IMR-90 (cell line): ENCODE measurements at regions not wholly inside any gene's neighbourhood (a gene's known extent, or its start where the extent isn't known, plus 50 kb on each side); places are given as distances from the start of the nearest gene placed in this dataset.

Experiments used
- ATAC-seq: fragments of 200-7000 bp; cut with Tn5 transposase; 2 replicates; pipeline ENCODE4 v1.9.1; 2020; ENCODE audit warnings: low read depth, mild to moderate bottlenecking, moderate library complexity
- BruUV-seq: library from RNA; stranded (reverse); fragments of 400-500 nt; replicated peaks from 2 replicates; lab custom pipeline; 2021; lab: Mats Ljungman, UMichigan
- CTCF ChIA-PET: fragments of 300-600 bp; formaldehyde crosslinking; extraction: SDS; loops from one replicate; lab custom pipeline; 2021; ENCODE audit warnings: antibody characterized with exemption; lab: Yijun Ruan, JAX
- POLR2A ChIA-PET: fragments of 300-600 bp; sonication (Branson Sonifier 250); formaldehyde crosslinking; loops from one replicate; lab custom pipeline; 2022; ENCODE audit warnings: antibody characterized with exemption; ENCODE audit not compliant: unreplicated experiment; lab: Charles Lee
- DNase-seq: peaks from one replicate; pipeline ENCODE4 v3.0.0; 2013
- H2AFZ ChIP-seq: replicated peaks from 2 replicates; pipeline ENCODE3; 2013; ENCODE audit warnings: low read length, mild to moderate bottlenecking; ENCODE audit not compliant: poor library complexity
- H2AK5ac ChIP-seq: 2 replicates; pipeline ENCODE4 v1.6.1; 2013; ENCODE audit warnings: low read depth, low read length, inconsistent platforms
- H2AK9ac ChIP-seq: replicated peaks from 2 replicates; pipeline ENCODE3; 2013; ENCODE audit warnings: mild to moderate bottlenecking, low read depth, low read length, moderate library complexity; ENCODE audit not compliant: poor library complexity
- H2BK120ac ChIP-seq: 2 replicates; pipeline ENCODE4 v1.6.1; 2013; ENCODE audit warnings: low read depth, low read length, inconsistent platforms
- H2BK15ac ChIP-seq: 3 replicates; pipeline ENCODE4 v1.6.1; 2013; ENCODE audit warnings: low read depth, low read length, inconsistent platforms
- H2BK20ac ChIP-seq: 2 replicates; pipeline ENCODE4 v1.6.1; 2013; ENCODE audit warnings: low read depth, mild to moderate bottlenecking, inconsistent platforms, low read length, moderate library complexity
- H2BK5ac ChIP-seq: 2 replicates; pipeline ENCODE4 v1.6.1; 2013; ENCODE audit warnings: mild to moderate bottlenecking, low read depth, low read length, inconsistent platforms; ENCODE audit not compliant: poor library complexity, severe bottlenecking
- H3K14ac ChIP-seq: replicated peaks from 2 replicates; pipeline ENCODE4 v1.6.1; 2013; ENCODE audit warnings: low read depth, low read length, inconsistent platforms
- H3K18ac ChIP-seq: 2 replicates; pipeline ENCODE4 v1.6.1; 2013; ENCODE audit warnings: low read depth, low read length, control low read depth
- H3K23ac ChIP-seq: 2 replicates; pipeline ENCODE4 v1.6.1; 2013; ENCODE audit warnings: low read depth, low read length, inconsistent platforms
- H3K27ac ChIP-seq: 2 replicates; pipeline ENCODE4 v1.5.1; 2013; ENCODE audit warnings: mild to moderate bottlenecking, control low read depth, low read length; ENCODE audit not compliant: insufficient read depth
- H3K27me3 ChIP-seq: 2 replicates; pipeline ENCODE4 v1.6.1; 2013; ENCODE audit warnings: low read length; ENCODE audit not compliant: control insufficient read depth, insufficient read depth
- H3K36me3 ChIP-seq: 2 replicates; pipeline ENCODE4 v1.6.1; 2013; ENCODE audit warnings: low read length, mixed read lengths; ENCODE audit not compliant: control insufficient read depth, insufficient read depth
- H3K4ac ChIP-seq: 2 replicates; pipeline ENCODE4 v1.6.1; 2013; ENCODE audit warnings: low read depth, low read length, inconsistent platforms
- H3K4me1 ChIP-seq: 2 replicates; pipeline ENCODE4 v1.6.1; 2013; ENCODE audit warnings: low read length, mixed read lengths; ENCODE audit not compliant: control insufficient read depth, insufficient read depth
- H3K4me2 ChIP-seq: 2 replicates; pipeline ENCODE4 v1.6.1; 2013; ENCODE audit warnings: low read depth, mild to moderate bottlenecking, control low read depth, low read length, moderate library complexity
- H3K4me3 ChIP-seq: 2 replicates; pipeline ENCODE4 v1.5.1; 2013; ENCODE audit warnings: low read depth, mild to moderate bottlenecking, control low read depth, low read length, moderate library complexity; ENCODE audit not compliant: insufficient read depth
- H3K56ac ChIP-seq: 2 replicates; pipeline ENCODE4 v1.6.1; 2013; ENCODE audit warnings: low read length, inconsistent platforms; ENCODE audit not compliant: insufficient read depth; ENCODE audit errors: extremely low read depth
- H3K79me1 ChIP-seq, 2 experiments: 2 replicates each; pipeline ENCODE4 v1.6.1; 2013; ENCODE audit warnings: low read length in 2 of 2, inconsistent platforms in 1 of 2, low read depth in 1 of 2
- H3K9ac ChIP-seq: 2 replicates; pipeline ENCODE4 v1.6.1; 2013; ENCODE audit warnings: low read depth, low read length, control low read depth
- H3K9me1 ChIP-seq: 2 replicates; pipeline ENCODE4 v1.6.1; 2013; ENCODE audit warnings: low read length, inconsistent platforms; ENCODE audit not compliant: insufficient read depth
- H3K9me3 ChIP-seq: 2 replicates; pipeline ENCODE4 v1.6.1; 2013; ENCODE audit warnings: low read length; ENCODE audit not compliant: control insufficient read depth, insufficient read depth
- H4K20me1 ChIP-seq: 2 replicates; pipeline ENCODE4 v1.6.1; 2013; ENCODE audit warnings: low read length, inconsistent platforms; ENCODE audit not compliant: insufficient read depth
- H4K5ac ChIP-seq: 2 replicates; pipeline ENCODE4 v1.6.1; 2013; ENCODE audit warnings: mild to moderate bottlenecking, low read depth, low read length, control low read depth
- H4K8ac ChIP-seq, 2 experiments: 2 replicates each; pipeline ENCODE4 v1.6.1; 2013; ENCODE audit warnings: low read depth in 2 of 2, low read length in 2 of 2, control low read depth in 1 of 2, inconsistent platforms in 1 of 2
- H4K91ac ChIP-seq: 2 replicates; pipeline ENCODE4 v1.6.1; 2013; ENCODE audit warnings: low read depth, low read length, inconsistent platforms; ENCODE audit not compliant: insufficient read depth
- BHLHE40 ChIP-seq: fragments of 150-350 bp; IDR thresholded peaks from 2 replicates; pipeline ENCODE4 v1.6.1; 2016; ENCODE audit warnings: mild to moderate bottlenecking, low read depth, low read length
- CEBPB ChIP-seq: IDR thresholded peaks from 2 replicates; pipeline ENCODE4 v1.6.1; 2012; ENCODE audit warnings: low read depth, low read length, improper control_type of control experiment
- CHD1 ChIP-seq: IDR thresholded peaks from 2 replicates; pipeline ENCODE4 v1.6.1; 2012; ENCODE audit warnings: low read depth, low read length, improper control_type of control experiment
- CTCF ChIP-seq: conservative IDR thresholded peaks from 2 replicates; pipeline ENCODE4 v1.5.1; 2012; ENCODE audit warnings: mild to moderate bottlenecking, low read depth, low read length, improper control_type of control experiment
- ELK1 ChIP-seq: fragments of 150-350 bp; IDR thresholded peaks from 2 replicates; pipeline ENCODE4 v1.6.1; 2016; ENCODE audit warnings: low read depth, mild to moderate bottlenecking, low read length, moderate library complexity, borderline replicate concordance
- FOS ChIP-seq: fragments of 150-350 bp; IDR thresholded peaks from 2 replicates; pipeline ENCODE4 v1.6.1; 2016; ENCODE audit warnings: low read depth, low read length
- MAZ ChIP-seq: IDR thresholded peaks from 2 replicates; pipeline ENCODE4 v1.6.1; 2012; ENCODE audit warnings: low read depth, mild to moderate bottlenecking, low read length, improper control_type of control experiment, moderate library complexity, borderline replicate concordance
- MXI1 ChIP-seq: IDR thresholded peaks from 2 replicates; pipeline ENCODE4 v1.6.1; 2012; ENCODE audit warnings: low read depth, mild to moderate bottlenecking, low read length, moderate library complexity, borderline replicate concordance
- POLR2A ChIP-seq: IDR thresholded peaks from 2 replicates; pipeline ENCODE4 v1.6.1; 2012; ENCODE audit warnings: mild to moderate bottlenecking, low read depth, low read length
- RAD21 ChIP-seq: IDR thresholded peaks from 2 replicates; pipeline ENCODE4 v1.6.1; 2012; ENCODE audit warnings: low read length, improper control_type of control experiment
- RCOR1 ChIP-seq: IDR thresholded peaks from 2 replicates; pipeline ENCODE4 v1.6.1; 2012; ENCODE audit warnings: mild to moderate bottlenecking, low read length, improper control_type of control experiment; ENCODE audit not compliant: insufficient replicate concordance
- RFX5 ChIP-seq: IDR thresholded peaks from 2 replicates; pipeline ENCODE4 v1.8.0; 2012; ENCODE audit warnings: low read depth, mild to moderate bottlenecking, low read length, moderate library complexity
- SMC3 ChIP-seq: fragments of 150-350 bp; IDR thresholded peaks from 2 replicates; pipeline ENCODE4 v1.6.1; 2016; ENCODE audit warnings: low read depth, mild to moderate bottlenecking, antibody characterized with exemption, low read length, moderate library complexity
- WGBS, 2 experiments: methylation state at CpG; one replicate each; pipeline versions ENCODE4 v1.1.5 to v1.1.7; 2013; ENCODE audit warnings: missing lambda C conversion rate in 2 of 2; ENCODE audit not compliant: insufficient read length in 1 of 2; ENCODE audit errors: extremely low coverage in 2 of 2; 5-methylcytosine and 5-hydroxymethylcytosine counted together
- dilution Hi-C: fragments of 300-500 bp; cut with HindIII; formaldehyde crosslinking; loops from one replicate; pipeline ENCODE4 v1.14.3; 2018; ENCODE audit warnings: low sequenced_read_pairs; ENCODE audit not compliant: unreplicated experiment
- in situ Hi-C: fragments of 300-500 bp; cut with MboI; formaldehyde crosslinking; loops from 3 replicates; pipeline ENCODE4 v1.14.3; 2019; ENCODE audit warnings: low sequenced_read_pairs, inconsistent platforms, mixed read lengths
- intact Hi-C: fragments of 100-400 bp; cut with micrococcal nuclease; formaldehyde crosslinking; loops from 2 replicates; pipeline ENCODE4 v1.10.0; 2022

DNA sequence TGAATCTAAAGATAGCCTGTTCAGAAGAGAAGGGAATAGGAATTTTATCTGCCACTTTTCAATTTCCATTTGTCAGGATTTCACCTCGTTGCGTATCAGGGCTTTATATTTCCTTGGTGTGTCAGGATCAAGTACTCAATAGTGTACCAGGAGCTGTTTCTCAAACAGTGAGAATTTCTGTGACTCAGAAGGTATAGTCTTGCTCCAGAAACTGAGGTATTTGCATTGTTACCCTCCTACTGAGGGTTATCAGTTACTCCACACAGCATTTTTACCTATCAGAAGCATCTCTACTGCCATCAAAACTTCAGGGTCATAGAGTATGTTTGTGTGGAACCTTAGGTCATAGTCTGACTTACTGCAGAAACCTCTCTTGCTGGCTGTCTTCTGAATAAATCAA is 271.7 kb upstream of the EDNRB start:
- no peak overlapping the region for H3K9ac ChIP-seq
- no peaks in the 10 kb centered on the region for H3K27me3 ChIP-seq
- no peak overlapping the region for H2BK5ac ChIP-seq
- H3K36me3 ChIP-seq: no peaks in the 10 kb centered on the region
- H3K4ac ChIP-seq: no peak overlapping the region
- H3K9me3 ChIP-seq: no peaks in the 10 kb centered on the region
- intact Hi-C loops: no loop called here
- H2BK15ac ChIP-seq: no peak overlapping the region
- H3K4me2 ChIP-seq: no peak overlapping the region
- H2BK120ac ChIP-seq: no peak overlapping the region
- in situ Hi-C loops: no loop called here
- H3K23ac ChIP-seq: no peak overlapping the region
- H3K4me3 ChIP-seq: no peak overlapping the region
- dilution Hi-C loops: no loop called here
- no TSS peak for BruUV-seq
- H2AK5ac ChIP-seq: no peak overlapping the region
- no peak overlapping the region for H3K14ac ChIP-seq
- POLR2A ChIA-PET: no interaction called here
- no peak overlapping the region for H3K18ac ChIP-seq
- no peak for ATAC-seq
- no peak overlapping the region for H4K91ac ChIP-seq
- WGBS, 2 experiments: no CpG with 5 or more reads among the region's 2 CpGs
- H2AK9ac ChIP-seq: no peak overlapping the region
- DNase-seq: peak; percentile 4
- CTCF ChIA-PET: no interaction called here
- H3K79me1 ChIP-seq: no peaks in the 10 kb centered on the region
- no peak overlapping the region for H2BK20ac ChIP-seq
- no peak overlapping the region for H2AFZ ChIP-seq
- no peak overlapping the region for H3K56ac ChIP-seq
- H3K9me1 ChIP-seq: no peaks in the 10 kb centered on the region
- H4K8ac ChIP-seq: no peak overlapping the region
- no peak overlapping the region for H3K27ac ChIP-seq
- TF ChIP-seq RFX5 (no peak), FOS (no peak), ELK1 (no peak), POLR2A (no peak), RCOR1 (no peak), BHLHE40 (no peak), CTCF (no peak), CEBPB (no peak), CHD1 (no peak), MAZ (no peak), RAD21 (no peak), SMC3 (no peak), MXI1 (no peak)
- H3K4me1 ChIP-seq: peaks cover 2% of the 10 kb centered on the region; the same call in 1 of the 2 replicates
- no peaks in the 10 kb centered on the region for H4K20me1 ChIP-seq
- H4K5ac ChIP-seq: no peak overlapping the region
